GM21360 (cell line): ENCODE measurements at regions not wholly inside any gene's neighbourhood (a gene's known extent, or its start where the extent isn't known, plus 50 kb on each side); places are given as distances from the start of the nearest gene placed in this dataset.

Experiments
- ATAC-seq: cut with Tn5 transposase; IDR thresholded peaks from one replicate; pipeline ENCODE4 v1.9.1; 2021; ENCODE audit warnings: mild to moderate bottlenecking, moderate library complexity; ENCODE audit not compliant: unreplicated experiment

DNA sequence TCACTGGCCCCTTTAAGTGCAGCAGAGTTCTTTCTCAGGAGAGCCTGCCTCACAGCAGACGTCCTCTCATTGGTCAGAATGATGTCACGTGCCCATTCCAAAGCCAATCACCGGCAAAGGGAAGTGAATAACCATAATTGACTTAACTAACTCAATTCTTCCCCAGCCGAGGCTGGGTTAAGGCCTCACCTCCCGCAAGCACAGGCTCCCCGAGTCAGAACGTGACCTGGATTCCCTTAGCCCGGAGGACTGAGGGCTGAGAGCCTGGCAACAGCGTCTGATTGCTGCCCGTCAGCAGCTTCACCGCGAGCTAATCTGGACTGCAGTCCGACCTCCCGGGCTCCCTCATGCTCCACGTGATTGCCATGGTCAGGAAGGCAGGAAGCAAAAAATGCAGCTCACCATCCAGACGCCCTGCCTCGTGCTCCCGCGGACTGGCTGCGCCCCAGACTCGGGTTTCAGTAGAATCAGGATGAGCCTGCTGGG lies 92.1 kb upstream of the FZD10 start:
- ATAC-seq: no peak

DNA sequence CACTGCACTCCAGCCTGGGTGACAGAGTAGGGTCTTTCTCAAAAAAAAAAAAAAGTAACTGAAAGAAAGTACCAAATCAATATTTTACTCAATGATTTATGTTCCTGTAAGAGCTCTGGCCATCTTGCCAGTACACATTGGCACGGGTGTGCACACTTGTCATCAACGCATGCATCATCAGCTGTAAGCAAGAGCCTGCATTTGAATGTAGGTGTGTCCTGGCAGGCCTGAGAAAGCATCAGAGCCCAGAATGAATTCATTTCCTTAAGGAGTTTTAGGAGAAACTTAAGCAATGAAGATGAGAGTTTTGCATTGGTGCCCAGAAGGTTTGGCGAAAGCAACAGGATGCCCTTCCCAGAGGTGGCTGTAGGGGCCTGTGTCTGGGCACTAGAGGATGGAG lies 88.5 kb upstream of the FZD10 start:
- no peak for ATAC-seq

DNA sequence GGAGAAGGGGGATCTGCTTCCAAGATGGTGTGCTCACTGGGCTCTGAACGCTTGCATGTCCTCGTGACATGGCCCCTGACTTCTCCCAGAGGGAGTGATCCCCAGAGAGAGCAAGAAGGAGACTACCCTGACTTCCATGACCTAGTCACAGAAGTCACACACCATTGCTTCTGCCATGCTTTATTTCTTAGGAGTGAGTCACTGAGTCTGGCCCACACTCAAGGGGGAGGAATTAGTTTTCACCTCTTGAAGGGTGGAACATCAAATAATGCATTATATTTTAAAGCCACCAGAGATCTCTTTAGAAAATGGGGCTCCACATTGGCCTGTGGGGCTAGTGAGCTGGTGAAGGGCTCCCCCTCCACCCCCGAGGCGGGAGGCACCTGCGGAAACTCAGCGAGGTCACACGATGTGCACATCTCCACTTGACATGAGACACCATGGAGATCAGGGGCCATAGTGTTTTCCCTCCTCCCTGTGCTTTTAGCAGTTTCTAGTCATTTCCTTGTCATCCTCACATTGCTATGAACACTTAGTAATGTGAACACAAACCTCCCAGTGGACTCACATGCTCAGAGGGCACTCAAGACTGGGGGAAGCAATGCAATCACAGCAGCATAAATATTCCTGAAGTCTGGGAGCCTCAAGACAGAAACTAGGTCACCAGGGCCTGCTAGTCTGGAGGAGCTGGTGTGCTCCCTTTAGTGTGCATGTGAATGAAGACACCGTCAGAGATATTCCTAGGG lies 87.4 kb upstream of the FZD10 start:
- ATAC-seq: no peak

DNA sequence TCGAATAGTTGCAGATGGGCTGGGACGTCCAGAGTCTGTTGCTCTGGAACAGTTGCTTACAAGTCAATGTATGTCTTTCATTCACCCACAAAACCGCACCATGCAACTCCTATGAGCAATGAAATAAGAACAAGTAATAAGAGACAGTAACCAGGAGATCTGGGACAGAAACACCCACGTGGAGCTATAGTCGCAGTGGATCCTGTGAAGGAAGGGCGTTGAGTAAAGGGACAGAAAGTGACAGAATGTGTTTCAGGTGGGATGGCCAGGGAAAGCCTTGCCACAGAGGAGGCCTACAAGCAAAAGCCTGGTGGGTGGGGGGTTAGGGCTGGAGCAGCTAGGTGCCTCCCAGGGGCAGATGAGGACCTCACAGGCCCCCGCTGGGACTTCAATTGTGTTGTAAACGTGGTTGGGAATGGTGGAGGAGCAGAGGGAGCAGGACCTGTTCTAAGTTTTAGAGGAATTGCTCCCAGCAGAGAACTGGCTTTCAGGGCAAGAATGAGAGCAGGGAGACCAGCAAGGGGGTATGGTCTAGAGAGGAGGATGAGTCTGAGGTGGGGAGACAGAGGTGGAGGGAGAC lies 86.7 kb upstream of the FZD10 start:
- no peak for ATAC-seq

DNA sequence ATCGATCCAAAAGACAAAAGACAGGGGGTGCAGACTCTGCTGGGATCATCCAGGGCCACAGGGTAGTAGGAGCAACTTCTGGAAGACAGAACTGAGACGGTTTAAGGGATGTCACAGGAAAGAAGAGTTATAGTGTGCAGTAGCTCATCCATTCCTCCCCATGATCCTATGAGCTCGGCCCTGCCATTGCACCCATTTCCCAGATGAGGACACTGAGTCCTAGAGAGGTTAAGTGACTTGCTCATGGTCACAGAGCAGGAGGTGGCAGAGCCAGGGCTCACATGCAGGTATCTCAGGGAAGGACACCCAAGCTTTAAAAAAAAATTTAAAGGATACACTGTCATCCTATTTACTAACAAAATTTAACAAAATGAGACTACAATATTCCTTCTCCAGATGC lies 86.1 kb upstream of the FZD10 start:
- no peak for ATAC-seq

DNA sequence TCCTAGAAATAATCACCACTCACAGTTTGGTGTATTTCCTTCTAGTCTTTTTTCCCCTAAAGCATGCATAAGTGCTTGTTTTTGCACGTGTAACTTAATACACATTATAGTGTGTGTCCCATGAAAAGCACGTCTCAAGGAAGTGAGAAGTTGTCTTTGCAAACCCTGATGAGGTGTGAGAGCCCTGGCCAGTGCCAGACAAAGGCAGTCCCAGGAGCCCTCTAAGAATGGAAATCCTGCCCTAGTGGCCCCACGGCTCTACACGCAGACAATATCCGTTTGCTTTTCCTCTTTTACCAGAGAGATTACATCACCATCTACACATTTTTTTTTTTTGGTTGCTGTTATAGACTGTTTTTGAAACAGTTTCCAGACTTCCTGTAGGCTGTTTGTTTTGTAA lies 85.5 kb upstream of the FZD10 start:
- no peak for ATAC-seq

DNA sequence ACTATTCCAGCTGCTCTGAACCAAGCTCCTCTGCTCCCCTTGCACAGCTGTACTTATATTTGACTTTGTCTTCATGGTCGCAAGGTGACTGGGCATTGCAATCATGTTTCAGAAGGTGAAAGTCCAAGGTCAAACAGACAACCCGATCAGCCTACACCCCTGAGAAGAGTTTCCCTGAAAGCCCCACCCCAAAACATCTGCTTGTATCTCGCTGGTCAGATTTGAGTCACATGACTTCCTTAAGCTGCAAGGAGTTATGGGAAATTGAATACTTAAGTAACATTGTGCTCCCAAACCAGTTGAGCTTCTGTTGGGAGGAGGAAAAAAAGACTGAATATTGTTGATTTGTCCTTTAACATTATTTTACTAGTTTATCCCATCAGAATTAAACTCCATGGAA lies 83.4 kb upstream of the FZD10 start:
- no peak for ATAC-seq

DNA sequence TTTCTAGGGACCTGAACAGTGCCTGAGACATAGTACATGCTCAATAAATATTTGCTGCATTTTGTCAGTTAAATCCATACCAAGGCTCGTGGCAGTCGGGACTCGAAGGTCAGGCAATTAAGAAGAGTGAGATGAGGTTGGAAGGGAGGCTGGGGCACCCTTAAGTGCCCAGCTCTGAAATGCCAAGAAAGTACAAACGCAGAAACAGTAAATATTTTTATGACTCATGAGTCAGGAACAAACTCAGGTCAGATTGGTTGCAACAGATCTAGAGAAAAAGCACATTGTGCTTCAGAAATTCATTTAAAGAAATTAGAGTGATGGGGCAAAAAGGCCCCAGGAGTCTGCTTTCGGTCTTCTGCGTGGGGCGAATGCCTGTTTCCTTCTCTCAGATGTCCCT lies 83.0 kb upstream of the FZD10 start:
- no peak for ATAC-seq

DNA sequence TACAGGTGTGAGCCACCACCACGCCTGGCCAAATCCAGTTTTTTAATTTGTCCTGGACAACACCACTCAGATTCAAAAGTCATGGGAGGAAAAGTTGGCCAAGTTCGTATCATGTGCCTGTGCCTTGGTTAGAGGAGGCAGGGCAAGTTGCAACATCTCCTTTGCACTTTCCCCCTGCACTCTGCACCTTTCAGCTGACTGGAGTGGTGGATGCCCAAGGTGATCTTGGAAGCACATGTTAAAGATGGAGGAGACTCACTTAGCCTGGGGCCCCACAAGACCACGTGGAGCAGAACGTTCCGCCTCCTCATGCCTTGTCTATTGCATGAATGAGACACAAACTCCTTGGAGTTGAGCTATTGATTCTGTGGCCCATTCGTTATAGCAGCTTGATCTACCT lies 82.1 kb upstream of the FZD10 start:
- ATAC-seq: no peak

DNA sequence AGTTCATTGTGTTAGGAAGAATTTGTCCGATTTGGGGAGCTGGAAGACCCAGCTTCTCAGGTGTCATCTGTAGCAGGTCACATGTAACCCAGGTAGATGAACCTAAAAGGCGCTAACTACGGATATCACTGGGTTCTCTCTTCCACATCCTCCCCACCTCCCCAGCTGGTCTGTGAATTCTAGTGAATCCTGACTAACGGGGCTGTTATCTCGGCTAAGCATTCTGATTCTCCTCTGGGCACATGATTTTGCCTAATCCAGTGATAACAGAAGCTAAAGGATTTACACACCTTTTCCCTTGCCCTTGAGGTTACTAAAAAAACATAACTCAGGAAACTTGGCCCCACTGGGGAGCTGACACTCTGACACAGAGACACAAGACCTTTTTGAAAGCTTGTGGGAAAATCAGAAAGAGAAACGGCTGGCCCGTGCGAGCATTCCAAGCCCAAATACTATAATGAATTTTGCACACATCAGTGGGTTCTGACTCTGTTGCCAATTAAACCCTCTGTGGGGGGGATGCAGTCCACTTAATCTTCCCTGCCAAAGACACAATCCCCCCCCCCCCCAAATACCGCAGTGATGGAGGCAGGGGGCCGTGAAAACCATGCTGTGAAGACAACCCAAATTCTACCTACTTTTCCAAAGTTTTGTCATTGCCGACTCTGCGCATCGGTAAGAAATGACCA lies 81.0 kb upstream of the FZD10 start:
- no peak for ATAC-seq

DNA sequence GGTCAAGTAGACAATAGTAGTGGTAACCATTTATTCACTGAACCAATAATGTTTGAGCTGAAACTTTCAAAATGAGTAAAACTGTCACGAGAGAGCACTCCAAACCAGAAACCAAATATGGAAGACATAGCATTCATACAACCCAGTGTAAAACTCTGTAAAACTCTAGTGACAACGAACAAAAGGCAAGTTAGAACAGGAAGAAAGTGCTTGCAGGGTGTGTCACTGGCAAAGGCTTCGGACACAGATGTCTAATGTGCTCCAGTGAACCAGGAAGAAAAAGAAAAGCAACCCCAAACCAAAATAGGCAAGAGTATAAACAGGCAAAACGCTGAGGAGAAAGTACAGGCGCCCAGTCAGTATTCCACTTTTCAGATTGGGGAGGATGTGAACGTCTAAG lies 79.3 kb upstream of the FZD10 start:
- no peak for ATAC-seq

DNA sequence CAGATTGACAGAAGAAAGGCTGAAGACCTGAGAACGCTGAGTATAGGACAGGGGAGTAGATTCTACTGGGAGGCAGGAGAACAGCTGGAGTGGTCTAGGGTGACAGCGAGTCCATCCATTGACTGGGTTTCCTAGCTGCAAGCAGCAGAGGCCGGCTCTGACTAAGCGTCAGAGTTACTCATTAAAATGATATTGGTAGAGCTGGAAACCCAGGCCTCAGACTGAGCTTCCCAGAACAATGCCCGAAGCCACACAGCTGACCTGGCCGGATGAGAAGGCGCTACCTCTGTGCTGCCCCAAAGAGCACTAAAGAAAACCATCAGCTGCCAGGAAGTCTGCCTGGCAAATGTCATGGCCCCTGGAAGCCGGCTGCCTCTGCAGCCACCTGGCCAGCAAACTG lies 78.5 kb upstream of the FZD10 start:
- no peak for ATAC-seq

DNA sequence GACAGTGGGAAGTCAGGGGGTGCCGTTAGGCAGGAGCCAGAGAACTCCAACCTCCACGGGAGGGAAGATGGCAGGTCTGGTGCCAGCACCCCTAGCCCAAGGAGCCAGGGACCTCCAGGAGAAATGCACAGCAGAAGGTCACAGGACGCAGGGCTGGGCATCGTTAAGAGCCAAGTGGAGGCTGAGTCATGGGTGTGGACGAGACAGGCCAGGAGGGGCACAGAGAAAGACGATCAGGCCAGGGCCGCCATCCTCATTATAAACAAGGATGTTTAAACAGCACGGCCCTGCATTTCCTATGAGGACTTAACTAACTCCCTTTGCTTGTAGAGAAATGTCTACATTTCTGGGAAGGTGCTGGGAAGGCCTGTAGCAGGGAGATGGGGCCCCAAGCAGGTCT lies 77.9 kb upstream of the FZD10 start:
- ATAC-seq: no peak

DNA sequence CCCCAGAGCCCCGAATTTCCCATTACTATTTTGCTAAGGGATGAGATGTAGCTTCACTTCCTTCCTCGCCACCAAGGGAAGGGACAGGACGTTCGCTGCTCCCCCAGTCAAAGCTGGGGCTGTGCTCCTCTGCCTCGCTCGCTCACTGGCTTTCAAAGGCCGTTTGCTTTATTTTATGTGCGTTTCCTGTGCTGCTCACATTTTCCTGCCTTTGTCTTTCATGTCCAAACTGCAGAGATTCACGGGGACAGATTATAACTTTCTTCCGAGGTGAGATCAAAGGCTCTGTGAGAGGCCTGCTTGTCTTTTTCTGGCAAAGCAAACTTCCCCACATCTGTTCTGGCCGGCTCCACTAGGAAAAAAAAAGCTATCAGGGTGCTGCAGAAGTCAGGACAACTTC lies 76.0 kb upstream of the FZD10 start:
- no peak for ATAC-seq

DNA sequence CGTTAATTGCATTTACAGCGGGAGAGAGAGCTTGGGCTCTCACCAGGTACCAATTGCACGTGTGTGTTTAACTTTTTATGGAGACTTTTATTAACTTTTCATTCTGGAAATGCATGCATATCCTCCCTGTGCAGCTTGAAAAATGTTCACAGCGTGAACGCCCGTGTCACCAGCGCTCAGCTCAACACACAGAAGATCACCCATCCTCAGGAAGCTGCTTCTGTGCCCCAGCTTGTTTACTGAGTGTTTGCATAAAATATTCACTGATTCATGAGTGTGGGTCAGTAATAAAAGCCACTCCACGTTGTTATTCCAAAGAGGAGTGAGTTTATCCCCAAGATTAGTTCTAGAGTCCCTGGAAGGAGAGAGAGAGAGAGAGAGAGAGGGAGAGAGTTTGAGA lies 75.5 kb upstream of the FZD10 start:
- no peak for ATAC-seq

DNA sequence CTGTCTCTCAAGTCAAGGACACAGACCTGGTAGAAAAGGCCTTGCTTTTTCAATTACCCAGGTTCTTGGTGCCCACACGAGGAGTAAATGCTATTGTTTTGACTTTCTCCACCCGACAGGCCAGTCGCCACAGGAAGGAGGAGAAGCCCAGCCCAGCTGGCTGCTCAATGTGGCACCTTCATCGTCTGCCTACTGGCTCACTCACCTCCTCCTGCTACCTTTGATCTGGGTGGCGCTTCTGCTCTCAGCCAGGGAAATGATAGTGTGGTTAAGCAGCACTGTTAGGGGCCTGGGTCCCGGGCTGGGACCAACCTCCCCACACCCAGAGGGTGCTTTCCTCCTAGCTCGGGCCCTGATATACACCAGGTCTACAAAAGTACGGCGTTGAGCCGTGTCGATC lies 75.0 kb upstream of the FZD10 start:
- no peak for ATAC-seq

DNA sequence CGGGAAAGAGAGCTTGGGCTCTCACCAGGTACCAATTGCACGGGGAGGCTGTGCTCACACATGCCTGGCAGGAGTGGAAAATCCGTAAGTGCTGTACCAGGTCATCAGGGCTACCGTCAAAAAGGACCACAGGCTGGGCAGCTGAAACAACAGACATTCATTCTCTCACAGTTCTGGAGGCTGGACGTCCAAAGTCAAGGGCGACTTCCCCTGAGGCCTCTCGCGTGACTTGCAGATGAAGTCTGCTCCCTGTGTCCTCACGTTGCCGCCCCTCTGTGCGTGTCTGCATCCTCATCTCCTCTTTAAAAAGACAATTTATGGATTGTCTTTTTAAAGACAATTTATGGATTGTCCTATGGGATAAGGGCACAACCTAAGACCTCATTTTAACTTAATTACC lies 73.8 kb upstream of the FZD10 start:
- ATAC-seq: no peak

DNA sequence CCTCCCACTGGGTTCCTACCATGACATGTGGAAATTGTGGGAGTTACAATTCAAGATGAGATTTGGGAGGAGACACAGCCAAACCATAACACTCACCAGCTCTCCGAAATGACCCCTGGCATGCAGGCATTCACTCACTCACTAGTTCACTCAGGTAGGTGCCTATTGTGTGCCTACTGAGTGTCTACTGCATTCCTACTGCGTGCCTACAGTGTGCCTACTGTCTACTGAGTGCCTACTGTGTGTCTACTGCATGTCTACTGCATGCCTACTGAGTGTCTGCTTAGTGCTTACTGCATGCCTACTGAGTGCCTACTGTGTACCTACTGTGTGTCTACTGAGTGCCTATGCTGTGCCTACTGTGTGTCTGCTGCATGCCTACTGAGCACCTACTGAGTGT lies 71.7 kb upstream of the FZD10 start:
- no peak for ATAC-seq

DNA sequence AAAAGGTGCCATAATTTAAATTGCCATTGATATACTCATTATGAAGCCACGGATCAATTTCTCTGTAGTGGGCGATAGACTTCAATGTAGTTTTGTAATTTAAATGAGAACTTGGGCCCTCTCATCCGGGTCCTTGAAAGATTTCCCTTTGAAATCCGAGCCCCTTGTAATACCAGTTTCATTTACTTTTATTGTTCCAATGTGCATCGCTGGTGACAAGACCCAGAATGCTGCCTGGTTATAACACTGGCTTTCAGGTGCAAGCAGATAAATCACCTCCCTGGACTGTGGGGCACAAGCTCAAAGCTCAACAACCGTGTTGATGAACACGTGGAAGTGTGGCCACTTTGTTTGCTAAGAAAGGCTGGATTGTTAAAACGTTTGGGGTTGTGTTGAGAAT lies 68.9 kb upstream of the FZD10 start:
- ATAC-seq: no peak

DNA sequence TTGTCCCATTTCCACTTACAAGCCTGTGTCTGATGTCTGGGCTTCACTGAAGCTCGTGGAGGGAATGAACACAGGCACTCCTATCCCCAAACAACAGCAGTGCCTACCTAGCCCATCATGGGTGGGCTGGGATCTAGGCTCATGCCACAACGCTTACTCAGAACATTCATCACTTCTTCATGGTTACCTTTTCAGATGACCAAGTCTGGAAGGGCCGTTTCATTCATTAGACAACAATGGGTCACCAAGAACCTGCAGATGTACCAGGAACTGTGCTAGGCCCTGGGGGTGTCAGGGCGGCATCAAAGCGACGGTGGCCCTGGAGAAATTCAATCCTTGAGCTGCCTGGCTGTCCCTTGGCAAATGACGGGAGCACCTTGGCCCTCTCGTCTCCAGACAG lies 64.9 kb upstream of the FZD10 start:
- ATAC-seq: no peak

DNA sequence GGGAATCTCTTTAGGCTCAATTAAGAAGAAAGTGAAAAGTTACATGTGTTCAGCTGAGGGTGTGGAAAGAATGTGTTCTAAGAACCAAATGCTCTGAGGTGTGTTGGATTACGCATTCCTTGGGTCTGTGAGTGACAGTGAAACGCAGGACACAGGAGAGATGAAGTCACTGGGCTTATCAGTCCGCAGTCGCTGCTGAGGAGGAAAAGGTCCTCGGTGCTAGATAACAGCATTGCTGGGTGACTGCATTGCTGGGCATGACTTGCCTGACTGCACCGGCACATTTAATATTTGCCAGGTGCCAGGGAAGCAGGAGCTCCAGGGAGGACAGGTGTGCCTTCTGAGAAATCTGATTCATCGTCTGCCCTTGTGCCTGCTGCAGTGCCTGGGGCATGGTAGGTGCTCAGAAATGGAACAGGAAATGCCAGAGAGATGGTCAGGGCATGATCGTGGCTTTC lies 64.4 kb upstream of the FZD10 start:
- ATAC-seq: no peak

DNA sequence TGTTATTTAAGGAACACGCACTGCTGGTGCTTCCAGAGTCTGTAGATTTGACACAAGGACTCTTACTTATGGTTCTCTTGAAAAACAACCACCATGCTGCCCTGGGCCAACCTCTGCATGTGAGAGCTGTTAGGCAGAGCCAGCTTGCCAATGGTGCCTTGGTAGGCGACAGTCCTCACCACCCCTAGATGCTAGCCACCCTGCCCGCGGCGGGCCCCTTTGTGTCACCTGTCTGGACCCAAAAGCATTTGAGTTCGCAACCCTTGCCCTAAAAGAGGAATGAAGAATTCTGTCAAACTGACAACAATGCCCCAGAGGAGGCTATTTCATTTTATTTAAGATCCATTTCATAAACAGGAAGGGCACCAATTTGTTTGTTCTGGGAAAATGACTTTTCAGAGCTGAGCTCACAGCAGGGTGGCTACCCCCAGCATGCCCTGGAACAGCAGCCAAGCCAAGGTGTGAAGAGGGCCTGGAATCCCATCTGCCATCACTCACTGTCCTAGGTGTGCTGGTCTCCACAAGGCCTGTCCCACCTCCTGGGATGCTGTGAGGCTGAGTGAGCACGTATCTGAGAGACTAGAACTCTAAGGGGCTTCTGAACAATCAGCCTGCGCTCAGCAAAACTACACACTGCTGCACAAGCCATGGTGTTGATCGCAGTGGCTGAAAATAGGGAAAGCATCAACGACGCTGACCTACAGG lies 63.8 kb upstream of the FZD10 start:
- ATAC-seq: no peak
